ENCODE measurements at regions not wholly inside any gene's neighbourhood (a gene's known extent, or its start where the extent isn't known, plus 50 kb on each side); places are given as distances from the start of the nearest gene placed in this dataset.

DNA sequence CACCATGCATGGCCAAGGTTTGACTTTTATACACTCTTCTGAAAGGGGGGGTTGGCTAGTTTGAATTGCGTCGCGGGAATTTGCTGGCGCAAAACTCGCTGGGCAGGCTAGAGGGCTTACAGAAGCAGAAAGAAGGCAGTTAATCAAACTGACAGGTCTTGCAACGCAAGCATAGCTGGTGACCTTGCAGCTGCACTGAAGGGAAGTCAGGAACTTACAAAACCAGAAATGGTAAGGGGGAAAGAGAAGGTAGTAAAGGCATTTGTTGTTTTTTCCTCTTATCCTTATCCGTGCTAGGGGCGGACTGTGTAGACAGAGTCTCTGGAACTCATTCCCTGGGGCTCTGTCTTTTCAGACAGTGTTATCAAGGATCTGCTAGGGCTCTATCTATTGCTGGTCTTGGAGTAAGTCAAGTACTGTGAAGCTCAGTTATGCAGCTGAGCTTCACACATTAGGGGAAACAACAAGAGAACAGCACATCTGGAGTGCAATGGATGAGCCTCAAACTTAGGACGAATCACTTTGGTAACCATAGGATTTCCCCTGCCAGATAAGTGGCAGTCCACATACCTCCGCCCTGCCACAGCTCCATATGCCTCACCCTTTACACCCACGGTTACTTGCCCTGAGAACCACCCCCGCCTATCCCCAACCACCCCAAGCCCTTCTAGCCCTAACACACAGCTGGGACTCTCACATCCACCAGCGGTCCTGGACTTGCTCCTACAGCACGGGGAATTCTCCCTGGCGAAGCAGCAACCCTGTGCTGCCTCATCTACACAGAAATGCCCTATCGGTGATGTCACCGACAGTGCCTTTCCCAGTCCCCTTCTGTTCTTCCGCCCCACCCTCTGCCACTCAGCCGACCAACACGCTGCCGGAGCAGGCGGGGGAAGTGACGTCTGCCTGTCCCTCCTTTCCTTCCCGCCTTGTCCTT is 251.4 kb downstream of the FAM72C start (continued):
- peak; percentile 83 for TF ChIP-seq ZBTB21 (tag by site-specific recombination; IDR thresholded peaks at IDR 0.05)
- TF ChIP-seq, protein P1, sequence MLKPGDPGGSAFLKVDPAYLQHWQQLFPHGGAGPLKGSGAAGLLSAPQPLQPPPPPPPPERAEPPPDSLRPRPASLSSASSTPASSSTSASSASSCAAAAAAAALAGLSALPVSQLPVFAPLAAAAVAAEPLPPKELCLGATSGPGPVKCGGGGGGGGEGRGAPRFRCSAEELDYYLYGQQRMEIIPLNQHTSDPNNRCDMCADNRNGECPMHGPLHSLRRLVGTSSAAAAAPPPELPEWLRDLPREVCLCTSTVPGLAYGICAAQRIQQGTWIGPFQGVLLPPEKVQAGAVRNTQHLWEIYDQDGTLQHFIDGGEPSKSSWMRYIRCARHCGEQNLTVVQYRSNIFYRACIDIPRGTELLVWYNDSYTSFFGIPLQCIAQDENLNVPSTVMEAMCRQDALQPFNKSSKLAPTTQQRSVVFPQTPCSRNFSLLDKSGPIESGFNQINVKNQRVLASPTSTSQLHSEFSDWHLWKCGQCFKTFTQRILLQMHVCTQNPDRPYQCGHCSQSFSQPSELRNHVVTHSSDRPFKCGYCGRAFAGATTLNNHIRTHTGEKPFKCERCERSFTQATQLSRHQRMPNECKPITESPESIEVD (tag by site-specific recombination; IDR thresholded peaks at IDR 0.05) = no peak
- TF ChIP-seq ZBTB7A (tag by site-specific recombination; IDR thresholded peaks at IDR 0.05; ENCODE audit: low read depth) = no peak
- TF ChIP-seq ZNF311 (tag by site-specific recombination; IDR thresholded peaks at IDR 0.05; ENCODE audit: borderline replicate concordance) = no peak
- TF ChIP-seq ZNF146 (tag by site-specific recombination; IDR thresholded peaks at IDR 0.05) = no peak
- no peak for TF ChIP-seq PBX3 (CRISPR knock-in tag; IDR thresholded peaks at IDR 0.05)
- no peak for TF ChIP-seq ZNF747 (tag by site-specific recombination; IDR thresholded peaks at IDR 0.05)
- TF ChIP-seq ZEB2 (tag by site-specific recombination; IDR thresholded peaks at IDR 0.05) = peak; percentile 22; the same call in 1 of the 2 replicates
- TF ChIP-seq, protein P2, sequence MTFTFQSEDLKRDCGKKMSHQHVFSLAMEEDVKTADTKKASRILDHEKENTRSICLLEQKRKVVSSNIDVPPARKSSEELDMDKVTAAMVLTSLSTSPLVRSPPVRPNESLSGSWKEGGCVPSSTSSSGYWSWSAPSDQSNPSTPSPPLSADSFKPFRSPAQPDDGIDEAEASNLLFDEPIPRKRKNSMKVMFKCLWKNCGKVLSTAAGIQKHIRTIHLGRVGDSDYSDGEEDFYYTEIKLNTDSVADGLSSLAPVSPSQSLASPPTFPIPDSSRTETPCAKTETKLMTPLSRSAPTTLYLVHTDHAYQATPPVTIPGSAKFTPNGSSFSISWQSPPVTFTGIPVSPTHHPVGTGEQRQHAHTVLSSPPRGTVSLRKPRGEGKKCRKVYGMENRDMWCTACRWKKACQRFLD (tag by site-specific recombination; IDR thresholded peaks at IDR 0.05) = no peak
- TF ChIP-seq ZNF558 (tag by site-specific recombination; IDR thresholded peaks at IDR 0.05) = no peak
- no peak for TF ChIP-seq TCF7L2 (IDR thresholded peaks at IDR 0.05; ENCODE audit: borderline replicate concordance, low read depth, low read length)
- TF ChIP-seq HOXC10 (CRISPR knock-in tag; IDR thresholded peaks at IDR 0.05) = no peak
- TF ChIP-seq ZNF548 (tag by site-specific recombination; IDR thresholded peaks at IDR 0.05) = no peak
- TF ChIP-seq GLI2 (tag by site-specific recombination; IDR thresholded peaks at IDR 0.05; ENCODE audit: borderline replicate concordance, low read depth) = no peak
- TF ChIP-seq, protein P3, sequence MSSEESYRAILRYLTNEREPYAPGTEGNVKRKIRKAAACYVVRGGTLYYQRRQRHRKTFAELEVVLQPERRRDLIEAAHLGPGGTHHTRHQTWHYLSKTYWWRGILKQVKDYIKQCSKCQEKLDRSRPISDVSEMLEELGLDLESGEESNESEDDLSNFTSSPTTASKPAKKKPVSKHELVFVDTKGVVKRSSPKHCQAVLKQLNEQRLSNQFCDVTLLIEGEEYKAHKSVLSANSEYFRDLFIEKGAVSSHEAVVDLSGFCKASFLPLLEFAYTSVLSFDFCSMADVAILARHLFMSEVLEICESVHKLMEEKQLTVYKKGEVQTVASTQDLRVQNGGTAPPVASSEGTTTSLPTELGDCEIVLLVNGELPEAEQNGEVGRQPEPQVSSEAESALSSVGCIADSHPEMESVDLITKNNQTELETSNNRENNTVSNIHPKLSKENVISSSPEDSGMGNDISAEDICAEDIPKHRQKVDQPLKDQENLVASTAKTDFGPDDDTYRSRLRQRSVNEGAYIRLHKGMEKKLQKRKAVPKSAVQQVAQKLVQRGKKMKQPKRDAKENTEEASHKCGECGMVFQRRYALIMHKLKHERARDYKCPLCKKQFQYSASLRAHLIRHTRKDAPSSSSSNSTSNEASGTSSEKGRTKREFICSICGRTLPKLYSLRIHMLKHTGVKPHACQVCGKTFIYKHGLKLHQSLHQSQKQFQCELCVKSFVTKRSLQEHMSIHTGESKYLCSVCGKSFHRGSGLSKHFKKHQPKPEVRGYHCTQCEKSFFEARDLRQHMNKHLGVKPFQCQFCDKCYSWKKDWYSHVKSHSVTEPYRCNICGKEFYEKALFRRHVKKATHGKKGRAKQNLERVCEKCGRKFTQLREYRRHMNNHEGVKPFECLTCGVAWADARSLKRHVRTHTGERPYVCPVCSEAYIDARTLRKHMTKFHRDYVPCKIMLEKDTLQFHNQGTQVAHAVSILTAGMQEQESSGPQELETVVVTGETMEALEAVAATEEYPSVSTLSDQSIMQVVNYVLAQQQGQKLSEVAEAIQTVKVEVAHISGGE (tag by site-specific recombination; conservative IDR thresholded peaks at IDR 0.05; ENCODE audit: low read depth) = peak; percentile 80
- TF ChIP-seq MYNN (tag by site-specific recombination; IDR thresholded peaks at IDR 0.05; ENCODE audit: borderline replicate concordance) = no peak
- TF ChIP-seq ZNF280D (tag by site-specific recombination; IDR thresholded peaks at IDR 0.05) = no peak
- TF ChIP-seq ZBTB48 (tag by site-specific recombination; IDR thresholded peaks at IDR 0.05) = peak; percentile 83
- TF ChIP-seq ZNF157 (tag by site-specific recombination; IDR thresholded peaks at IDR 0.05) = no peak
- TF ChIP-seq ZNF629 (tag by site-specific recombination; IDR thresholded peaks at IDR 0.05) = peak; percentile 94
- peak; percentile 74 for TF ChIP-seq IKZF3 (tag by site-specific recombination; IDR thresholded peaks at IDR 0.05)
- peak; percentile 47; the same call in 1 of the 2 replicates for TF ChIP-seq ZFP69B (tag by site-specific recombination; IDR thresholded peaks at IDR 0.05)
- no peak for TF ChIP-seq ZBTB26 (tag by site-specific recombination; optimal IDR thresholded peaks at IDR 0.05)
- no peak for TF ChIP-seq ZNF114 (tag by site-specific recombination; IDR thresholded peaks at IDR 0.05)
- no peak for TF ChIP-seq ZNF433 (tag by site-specific recombination; IDR thresholded peaks at IDR 0.05; ENCODE audit: low read depth)
- TF ChIP-seq, protein P4, sequence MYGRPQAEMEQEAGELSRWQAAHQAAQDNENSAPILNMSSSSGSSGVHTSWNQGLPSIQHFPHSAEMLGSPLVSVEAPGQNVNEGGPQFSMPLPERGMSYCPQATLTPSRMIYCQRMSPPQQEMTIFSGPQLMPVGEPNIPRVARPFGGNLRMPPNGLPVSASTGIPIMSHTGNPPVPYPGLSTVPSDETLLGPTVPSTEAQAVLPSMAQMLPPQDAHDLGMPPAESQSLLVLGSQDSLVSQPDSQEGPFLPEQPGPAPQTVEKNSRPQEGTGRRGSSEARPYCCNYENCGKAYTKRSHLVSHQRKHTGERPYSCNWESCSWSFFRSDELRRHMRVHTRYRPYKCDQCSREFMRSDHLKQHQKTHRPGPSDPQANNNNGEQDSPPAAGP (tag by site-specific recombination; IDR thresholded peaks at IDR 0.05) = peak; percentile 89
